Naive thymus-derived CD4-positive, alpha-beta T cell (primary cell): ENCODE measurements at regions not wholly inside any gene's neighbourhood (a gene's known extent, or its start where the extent isn't known, plus 50 kb on each side); places are given as distances from the start of the nearest gene placed in this dataset.

Experiments
- ATAC-seq: fragments of 150-1000 bp; cut with Tn5 transposase; 2 replicates; pipeline ENCODE4 v1.10.0; 2021; ENCODE audit warnings: mild to moderate bottlenecking, moderate library complexity
- CTCF ChIA-PET: fragments of 350-600 bp; sonication (Branson Sonifier 250); formaldehyde crosslinking; loops from one replicate; lab custom pipeline; 2021; ENCODE audit warnings: antibody characterized with exemption; lab: Charles Lee
- POLR2A ChIA-PET: fragments of 350-600 bp; sonication (Branson Sonifier 250); formaldehyde crosslinking; loops from one replicate; lab custom pipeline; 2021; ENCODE audit warnings: antibody characterized with exemption, inconsistent platforms; lab: Charles Lee
- DNase-seq, 9 donors: peaks; one replicate each; pipeline versions ENCODE4 v3.0.0 to v3.0.0-alpha.2; 2020 to 2022; ENCODE audit warnings: mixed read lengths in 1 of 9
- H3K27ac ChIP-seq: one replicate; pipeline ENCODE4 v1.7.0; 2013; ENCODE audit warnings: mild to moderate bottlenecking, low read depth, low read length, moderate library complexity
- H3K27me3 ChIP-seq, 2 donors: one replicate each; pipeline ENCODE4 v1.7.0; 2013; ENCODE audit warnings: low read length in 2 of 2, mild to moderate bottlenecking in 2 of 2, moderate library complexity in 2 of 2; ENCODE audit not compliant: control insufficient read depth in 2 of 2, insufficient read depth in 2 of 2
- H3K36me3 ChIP-seq, 3 experiments: 1 replicate in 2 of 3; 2 replicates in 1 of 3; pipeline ENCODE4 v1.7.0; 2013; ENCODE audit warnings: low read length in 3 of 3, mild to moderate bottlenecking in 3 of 3, moderate library complexity in 1 of 3; ENCODE audit not compliant: insufficient read depth in 3 of 3, control insufficient read depth in 2 of 3
- H3K4me1 ChIP-seq, 2 donors: one replicate each; pipeline ENCODE4 v1.7.0; 2013; ENCODE audit warnings: low read length in 2 of 2, mild to moderate bottlenecking in 2 of 2, moderate library complexity in 1 of 2; ENCODE audit not compliant: control insufficient read depth in 2 of 2, insufficient read depth in 2 of 2
- H3K4me3 ChIP-seq: 2 replicates; pipeline ENCODE4 v1.7.0; 2013; ENCODE audit warnings: mild to moderate bottlenecking, low read length
- H3K9me3 ChIP-seq, 3 experiments: 1 replicate in 2 of 3; 2 replicates in 1 of 3; pipeline ENCODE4 v1.7.0; 2013; ENCODE audit warnings: low read length in 3 of 3; ENCODE audit not compliant: control insufficient read depth in 2 of 3
- H3K27ac Mint-ChIP-seq, 9 donors: one replicate each; pipeline ENCODE4 v1.8.0; 2020 to 2022; ENCODE audit warnings: mixed read lengths in 9 of 9, mild to moderate bottlenecking in 8 of 9, moderate library complexity in 5 of 9, inconsistent platforms in 2 of 9
- H3K27me3 Mint-ChIP-seq, 5 donors: one replicate each; pipeline ENCODE4 v1.8.0; 2021 to 2022; ENCODE audit warnings: mixed read lengths in 5 of 5, mild to moderate bottlenecking in 1 of 5
- H3K36me3 Mint-ChIP-seq, 5 donors: one replicate each; pipeline ENCODE4 v1.8.0; 2020 to 2022; ENCODE audit warnings: mixed read lengths in 5 of 5, mild to moderate bottlenecking in 3 of 5, inconsistent platforms in 1 of 5
- H3K4me1 Mint-ChIP-seq, 7 donors: one replicate each; pipeline ENCODE4 v1.8.0; 2020 to 2022; ENCODE audit warnings: mixed read lengths in 7 of 7, mild to moderate bottlenecking in 3 of 7, inconsistent platforms in 1 of 7
- H3K4me3 Mint-ChIP-seq, 10 donors: one replicate each; pipeline ENCODE4 v1.8.0; 2020 to 2022; ENCODE audit warnings: mild to moderate bottlenecking in 10 of 10, mixed read lengths in 10 of 10, moderate library complexity in 6 of 10, inconsistent platforms in 2 of 10
- H3K9me3 Mint-ChIP-seq, 11 donors: one replicate each; pipeline ENCODE4 v1.8.0; 2020 to 2022; ENCODE audit warnings: mixed read lengths in 11 of 11, mild to moderate bottlenecking in 4 of 11, inconsistent platforms in 1 of 11, moderate library complexity in 1 of 11
- intact Hi-C, 2 donors: fragments of 100-400 bp; cut with micrococcal nuclease; formaldehyde crosslinking; loops; one replicate each; pipeline ENCODE4 v1.15.1; 2023

GRCh38 chr6:106731144-106731842 is 101.9 kb downstream of the QRSL1 start:
- H3K27me3 Mint-ChIP-seq: peaks cover 8 to 25% (median 11%) of the 10 kb centered on the region in 5 donors
- Histone ChIP-seq H3K4me1 (no peaks in the 10 kb centered on the region), H3K9me3 (peaks cover 0 to 3% (median 0%) of the 10 kb centered on the region in 3 experiments), H3K27ac (no peak overlapping the region), H3K36me3 (no peaks in the 10 kb centered on the region), H3K27me3 (no peaks in the 10 kb centered on the region), H3K4me3 (no peak overlapping the region)
- DNase-seq (no peak), ATAC-seq (no peak)
- H3K27ac Mint-ChIP-seq: no peak overlapping the region
- H3K4me3 Mint-ChIP-seq: no peak overlapping the region
- peaks cover 0 to 13% (median 2%) of the 10 kb centered on the region in 11 donors for H3K9me3 Mint-ChIP-seq
- no peaks in the 10 kb centered on the region for H3K4me1 Mint-ChIP-seq
- ChIA-PET CTCF (no interaction called here), POLR2A (no interaction called here)
- no peaks in the 10 kb centered on the region for H3K36me3 Mint-ChIP-seq
- intact Hi-C loops: no loop called here

- ChIA-PET POLR2A (no interaction called here), CTCF (no interaction called here)
- no peak overlapping the region for H3K4me3 ChIP-seq
- H3K4me1 ChIP-seq: no peaks in the 10 kb centered on the region
- H3K9me3 ChIP-seq: no peaks in the 10 kb centered on the region
- Mint-ChIP-seq H3K4me1 (no peaks in the 10 kb centered on the region), H3K27ac (no peak overlapping the region), H3K9me3 (peaks cover 0 to 7% (median 0%) of the 10 kb centered on the region in 11 donors), H3K36me3 (no peaks in the 10 kb centered on the region), H3K27me3 (peaks cover 6 to 23% (median 8%) of the 10 kb centered on the region in 5 donors), H3K4me3 (no peak overlapping the region)
- ATAC-seq (no peak), DNase-seq (no peak)
- H3K27me3 ChIP-seq: no peaks in the 10 kb centered on the region
- no peaks in the 10 kb centered on the region for H3K36me3 ChIP-seq
- H3K27ac ChIP-seq: no peak overlapping the region
- intact Hi-C loops: no loop called here
Observed at GRCh38 chr6:106730718-106731117, 101.3 kb downstream of the QRSL1 start.

- Histone ChIP-seq H3K4me1 (no peaks in the 10 kb centered on the region), H3K36me3 (no peaks in the 10 kb centered on the region), H3K27ac (no peak overlapping the region), H3K27me3 (no peaks in the 10 kb centered on the region), H3K9me3 (no peaks in the 10 kb centered on the region), H3K4me3 (no peak overlapping the region)
- DNase-seq (no peak), ATAC-seq (no peak)
- intact Hi-C loops: no loop called here
- POLR2A ChIA-PET: no interaction called here
- H3K27me3 Mint-ChIP-seq: peaks cover 6 to 21% (median 8%) of the 10 kb centered on the region in 5 donors
- no peaks in the 10 kb centered on the region for H3K36me3 Mint-ChIP-seq
- H3K27ac Mint-ChIP-seq: no peak overlapping the region
- CTCF ChIA-PET: no interaction called here
- H3K4me1 Mint-ChIP-seq: no peaks in the 10 kb centered on the region
- peaks cover 0 to 4% (median 0%) of the 10 kb centered on the region in 11 donors for H3K9me3 Mint-ChIP-seq
- H3K4me3 Mint-ChIP-seq: no peak overlapping the region
Observed at GRCh38 chr6:106730264-106730663, 100.9 kb downstream of the QRSL1 start.

- intact Hi-C loops: no loop called here
- Mint-ChIP-seq H3K27ac (no peak overlapping the region), H3K36me3 (no peaks in the 10 kb centered on the region), H3K27me3 (peaks cover 6 to 25% (median 8%) of the 10 kb centered on the region in 5 donors), H3K9me3 (no peaks in the 10 kb centered on the region), H3K4me1 (no peaks in the 10 kb centered on the region), H3K4me3 (no peak overlapping the region)
- no peaks in the 10 kb centered on the region for H3K9me3 ChIP-seq
- DNase-seq (no peak), ATAC-seq (no peak)
- POLR2A ChIA-PET: no interaction called here
- no peak overlapping the region for H3K4me3 ChIP-seq
- H3K36me3 ChIP-seq: no peaks in the 10 kb centered on the region
- CTCF ChIA-PET: no interaction called here
- H3K27me3 ChIP-seq: no peaks in the 10 kb centered on the region
- H3K4me1 ChIP-seq: no peaks in the 10 kb centered on the region
- no peak overlapping the region for H3K27ac ChIP-seq
Observed at GRCh38 chr6:106729841-106730240, 100.5 kb downstream of the QRSL1 start.

- H3K27me3 Mint-ChIP-seq: peaks cover 5 to 34% (median 16%) of the 10 kb centered on the region in 5 donors
- ATAC-seq (no peak), DNase-seq (no peak)
- intact Hi-C loops: no loop called here
- no peaks in the 10 kb centered on the region for H3K27me3 ChIP-seq
- H3K36me3 ChIP-seq: no peaks in the 10 kb centered on the region
- ChIA-PET POLR2A (no interaction called here), CTCF (no interaction called here)
- H3K9me3 Mint-ChIP-seq: no peaks in the 10 kb centered on the region
- no peaks in the 10 kb centered on the region for H3K36me3 Mint-ChIP-seq
- H3K4me1 Mint-ChIP-seq: no peaks in the 10 kb centered on the region
- no peak overlapping the region for H3K4me3 ChIP-seq
- no peak overlapping the region for H3K27ac ChIP-seq
- H3K27ac Mint-ChIP-seq: no peak overlapping the region
- no peaks in the 10 kb centered on the region for H3K4me1 ChIP-seq
- no peak overlapping the region for H3K4me3 Mint-ChIP-seq
- H3K9me3 ChIP-seq: no peaks in the 10 kb centered on the region
Observed at GRCh38 chr6:106728296-106728870, 99.0 kb downstream of the QRSL1 start.

GRCh38 chr6:106727480-106728149 is 98.2 kb downstream of the QRSL1 start:
- no peaks in the 10 kb centered on the region for H3K36me3 Mint-ChIP-seq
- DNase-seq (no peak), ATAC-seq (no peak)
- ChIA-PET CTCF (no interaction called here), POLR2A (no interaction called here)
- no peaks in the 10 kb centered on the region for H3K27me3 ChIP-seq
- no peak overlapping the region for H3K4me3 Mint-ChIP-seq
- intact Hi-C loops: no loop called here
- H3K36me3 ChIP-seq: no peaks in the 10 kb centered on the region
- no peak overlapping the region for H3K27ac ChIP-seq
- no peaks in the 10 kb centered on the region for H3K4me1 ChIP-seq
- peaks cover 3 to 34% (median 17%) of the 10 kb centered on the region in 5 donors for H3K27me3 Mint-ChIP-seq
- H3K9me3 Mint-ChIP-seq: no peaks in the 10 kb centered on the region
- H3K4me3 ChIP-seq: no peak overlapping the region
- no peak overlapping the region for H3K27ac Mint-ChIP-seq
- no peaks in the 10 kb centered on the region for H3K9me3 ChIP-seq
- no peaks in the 10 kb centered on the region for H3K4me1 Mint-ChIP-seq
